DMS 273 (cell line): ENCODE measurements at regions not wholly inside any gene's neighbourhood (a gene's known extent, or its start where the extent isn't known, plus 50 kb on each side); places are given as distances from the start of the nearest gene placed in this dataset.

ENCODE experiments used
- DNase-seq: peaks from one replicate; lab custom pipeline; 2025; ENCODE audit not compliant: unreplicated experiment; lab: John Stamatoyannopoulos, UW

- no peak for DNase-seq
Observed at GRCh38 chr10:123449234-123449962, 216.8 kb upstream of the GPR26 start.

GRCh38 chr10:123450956-123451605 lies 215.1 kb upstream of the GPR26 start:
- DNase-seq = no peak

GRCh38 chr10:123451618-123452245 lies 214.4 kb upstream of the GPR26 start:
- DNase-seq = no peak

- no peak for DNase-seq
Observed at GRCh38 chr10:123454987-123455386, 211.2 kb upstream of the GPR26 start.

- DNase-seq = no peak
Observed at GRCh38 chr10:123455861-123456260, 210.3 kb upstream of the GPR26 start.

- no peak for DNase-seq
Observed at GRCh38 chr10:123458933-123459332, 207.2 kb upstream of the GPR26 start.

- DNase-seq = no peak
Observed at GRCh38 chr10:123459371-123460091, 206.6 kb upstream of the GPR26 start.

GRCh38 chr10:123462246-123462645 lies 203.9 kb upstream of the GPR26 start:
- DNase-seq = no peak

- DNase-seq = no peak
Observed at GRCh38 chr10:123462756-123463155, 203.4 kb upstream of the GPR26 start.

GRCh38 chr10:123463181-123463580 lies 203.0 kb upstream of the GPR26 start:
- no peak for DNase-seq

- DNase-seq = no peak
Observed at GRCh38 chr10:123463698-123464097, 202.5 kb upstream of the GPR26 start.

GRCh38 chr10:123464430-123465323 lies 201.5 kb upstream of the GPR26 start:
- DNase-seq = no peak

- DNase-seq = no peak
Observed at GRCh38 chr10:123470336-123470921, 195.7 kb upstream of the GPR26 start.

- DNase-seq = no peak
Observed at GRCh38 chr10:123471811-123472210, 194.3 kb upstream of the GPR26 start.

GRCh38 chr10:123472606-123473005 lies 193.5 kb upstream of the GPR26 start:
- DNase-seq = peak; percentile 57

GRCh38 chr10:123474700-123475099 lies 191.5 kb upstream of the GPR26 start:
- DNase-seq = no peak

GRCh38 chr10:123475466-123475865 lies 190.7 kb upstream of the GPR26 start:
- no peak for DNase-seq

- DNase-seq = peak; percentile 25
Observed at GRCh38 chr10:123478116-123478515, 188.0 kb upstream of the GPR26 start.

GRCh38 chr10:123479640-123480039 lies 186.5 kb upstream of the GPR26 start:
- DNase-seq = no peak

GRCh38 chr10:123480344-123480743 lies 185.8 kb upstream of the GPR26 start:
- DNase-seq = no peak
